COR-L47 (cell line): ENCODE measurements at regions not wholly inside any gene's neighbourhood (a gene's known extent, or its start where the extent isn't known, plus 50 kb on each side); places are given as distances from the start of the nearest gene placed in this dataset.
"Not testable (repeated sequence)": the region's sequence is repeated elsewhere in the genome, so short reads cannot be mapped to it uniquely, and the experiment has no call there.

Source experiments
- DNase-seq: peaks from one replicate; lab custom pipeline; 2025; lab: John Stamatoyannopoulos, UW

GRCh38 chr14:87052646-87053225 lies 940.2 kb downstream of the GALC start:
- no peak for DNase-seq

GRCh38 chr14:87050421-87050820 lies 942.6 kb downstream of the GALC start:
- DNase-seq: no peak

GRCh38 chr14:87049950-87050349 lies 943.0 kb downstream of the GALC start:
- DNase-seq: peak; percentile 63

- no peak for DNase-seq
Observed at GRCh38 chr14:87046960-87047359, 946.0 kb downstream of the GALC start.

GRCh38 chr14:87045956-87046355 lies 947.0 kb downstream of the GALC start:
- no peak for DNase-seq

- DNase-seq: no peak
Observed at GRCh38 chr14:87045246-87045645, 947.7 kb downstream of the GALC start.

GRCh38 chr14:87044807-87045206 lies 948.2 kb downstream of the GALC start:
- no peak for DNase-seq

- no peak for DNase-seq
Observed at GRCh38 chr14:87043667-87044200, 949.2 kb downstream of the GALC start.

- no peak for DNase-seq
Observed at GRCh38 chr14:87042354-87042753, 950.6 kb downstream of the GALC start.

GRCh38 chr14:87041290-87042020 lies 951.5 kb downstream of the GALC start:
- no peak for DNase-seq

- DNase-seq: no peak
Observed at GRCh38 chr14:87034680-87035079, 958.3 kb downstream of the GALC start.

GRCh38 chr14:87030197-87030596 lies 962.8 kb downstream of the GALC start:
- no peak for DNase-seq

GRCh38 chr14:87020106-87020505 lies 972.9 kb downstream of the GALC start:
- not testable (repeated sequence) for DNase-seq

- DNase-seq: no peak
Observed at GRCh38 chr14:87018294-87018693, 974.7 kb downstream of the GALC start.

- no peak for DNase-seq
Observed at GRCh38 chr14:87017335-87017734, 975.6 kb downstream of the GALC start.

GRCh38 chr14:87014856-87015255 lies 978.1 kb downstream of the GALC start:
- DNase-seq: no peak

GRCh38 chr14:87013583-87013982 lies 979.4 kb downstream of the GALC start:
- DNase-seq: no peak

- DNase-seq: no peak
Observed at GRCh38 chr14:87008965-87009364, 984.0 kb downstream of the GALC start.

GRCh38 chr14:87005280-87005679 lies 987.7 kb downstream of the GALC start:
- no peak for DNase-seq

- no peak for DNase-seq
Observed at GRCh38 chr14:87002776-87003175, 990.2 kb downstream of the GALC start.

- no peak for DNase-seq
Observed at GRCh38 chr14:87001333-87001732, 991.6 kb downstream of the GALC start.

- DNase-seq: no peak
Observed at GRCh38 chr14:87000081-87000480, 992.9 kb downstream of the GALC start.

- no peak for DNase-seq
Observed at GRCh38 chr14:86999036-86999435, 993.9 kb downstream of the GALC start.

- no peak for DNase-seq
Observed at GRCh38 chr14:86997271-86997670, 995.7 kb downstream of the GALC start.
